ENCODE measurements at regions not wholly inside any gene's neighbourhood (a gene's known extent, or its start where the extent isn't known, plus 50 kb on each side); places are given as distances from the start of the nearest gene placed in this dataset.
A peak's percentile ranks its signal among the peaks of the same experiment; 100 is the strongest.
"Not testable (repeated sequence)": the region's sequence is repeated elsewhere in the genome, so short reads cannot be mapped to it uniquely, and the experiment has no call there.

DNA sequence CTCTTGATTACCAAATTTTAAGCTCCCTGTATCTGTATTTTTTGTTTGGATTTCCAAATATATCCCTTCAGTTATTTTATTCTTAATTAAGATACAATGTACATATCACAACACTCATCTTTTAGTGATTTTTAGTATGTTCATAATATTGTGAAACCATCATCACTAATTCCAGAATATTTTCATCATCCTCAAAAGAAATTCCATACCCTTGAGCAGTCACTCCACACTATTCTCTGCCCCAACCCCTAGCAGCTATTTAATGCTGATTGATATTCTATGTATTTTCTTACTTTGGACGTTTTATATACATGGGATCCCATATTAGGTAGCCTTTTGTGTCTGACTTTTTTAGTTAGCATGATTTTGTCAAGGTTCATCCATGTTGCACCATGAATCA, 127.4 kb upstream of the SLC8A1 start:
- DNase-seq (ENCODE audit: low spot score), result no peak

- DNase-seq (ENCODE audit: low spot score), result peak; percentile 48
Measured at GRCh38 chr2:40584432-40584831, 132.5 kb upstream of the SLC8A1 start.

DNA sequence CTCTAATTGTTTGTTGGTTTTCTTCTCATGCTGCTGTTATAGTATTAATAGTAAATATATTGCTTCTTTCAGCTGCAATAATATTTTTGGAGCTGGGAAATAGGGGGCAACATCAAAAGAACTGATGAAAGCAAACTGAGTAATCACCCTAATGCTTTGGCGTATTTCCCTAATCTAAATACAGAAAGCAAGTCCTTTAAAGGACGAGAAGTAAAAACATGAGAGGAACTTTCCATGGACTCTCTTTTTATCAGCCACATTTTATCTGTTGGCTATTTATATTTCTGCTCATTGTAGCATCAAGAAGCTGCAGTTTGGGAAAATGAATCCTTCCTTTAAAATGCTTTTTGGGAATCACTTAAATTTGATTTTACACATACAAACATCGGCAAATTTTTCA, 139.9 kb upstream of the SLC8A1 start:
- no peak for DNase-seq (ENCODE audit: low spot score)

GRCh38 chr2:40592218-40592617, 140.3 kb upstream of the SLC8A1 start:
- DNase-seq (ENCODE audit: low spot score), result no peak

GRCh38 chr2:40606862-40607261, 155.0 kb upstream of the SLC8A1 start:
- no peak for DNase-seq (ENCODE audit: low spot score)

- no peak for DNase-seq (ENCODE audit: low spot score)
Measured at GRCh38 chr2:40611196-40611595, 159.3 kb upstream of the SLC8A1 start.

DNA sequence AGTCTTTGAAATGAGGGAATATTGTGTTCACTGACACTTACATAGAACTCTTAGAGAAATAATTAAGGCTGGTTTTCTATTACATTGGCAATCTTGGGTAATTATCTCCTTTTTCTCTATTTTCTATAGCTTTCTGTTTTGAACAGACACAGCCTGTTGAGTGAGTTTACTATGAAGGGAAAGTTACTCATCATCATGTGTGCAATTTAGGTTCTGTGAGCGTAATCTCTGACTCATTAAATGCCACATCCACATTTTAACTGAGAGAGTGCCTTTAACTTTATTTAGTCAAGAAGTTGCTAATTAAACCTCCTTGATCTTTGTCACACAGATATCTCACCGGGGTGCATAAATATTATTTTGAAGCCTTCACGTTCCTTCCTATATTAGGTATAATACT, 174.0 kb upstream of the SLC8A1 start:
- peak; percentile 42 for DNase-seq (ENCODE audit: low spot score)

DNA sequence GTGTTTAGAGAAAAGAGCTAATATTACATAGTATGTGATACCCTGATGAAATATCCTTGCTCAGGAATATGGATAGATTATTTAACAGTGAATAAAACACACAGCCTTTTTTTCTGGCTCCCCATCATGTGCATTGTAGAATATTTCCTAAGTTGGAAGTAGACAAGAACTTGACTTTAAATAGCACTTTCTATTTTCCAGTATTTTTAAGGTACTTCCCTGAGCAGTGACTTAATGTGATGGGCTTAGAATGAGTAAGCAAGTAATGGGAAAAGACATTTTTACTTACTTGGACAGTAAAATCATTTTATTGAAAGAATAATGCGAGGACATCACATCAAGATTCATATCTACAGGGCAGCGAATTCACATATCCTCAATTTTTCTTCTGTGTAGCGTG, 176.7 kb upstream of the SLC8A1 start:
- no peak for DNase-seq (ENCODE audit: low spot score)

DNA sequence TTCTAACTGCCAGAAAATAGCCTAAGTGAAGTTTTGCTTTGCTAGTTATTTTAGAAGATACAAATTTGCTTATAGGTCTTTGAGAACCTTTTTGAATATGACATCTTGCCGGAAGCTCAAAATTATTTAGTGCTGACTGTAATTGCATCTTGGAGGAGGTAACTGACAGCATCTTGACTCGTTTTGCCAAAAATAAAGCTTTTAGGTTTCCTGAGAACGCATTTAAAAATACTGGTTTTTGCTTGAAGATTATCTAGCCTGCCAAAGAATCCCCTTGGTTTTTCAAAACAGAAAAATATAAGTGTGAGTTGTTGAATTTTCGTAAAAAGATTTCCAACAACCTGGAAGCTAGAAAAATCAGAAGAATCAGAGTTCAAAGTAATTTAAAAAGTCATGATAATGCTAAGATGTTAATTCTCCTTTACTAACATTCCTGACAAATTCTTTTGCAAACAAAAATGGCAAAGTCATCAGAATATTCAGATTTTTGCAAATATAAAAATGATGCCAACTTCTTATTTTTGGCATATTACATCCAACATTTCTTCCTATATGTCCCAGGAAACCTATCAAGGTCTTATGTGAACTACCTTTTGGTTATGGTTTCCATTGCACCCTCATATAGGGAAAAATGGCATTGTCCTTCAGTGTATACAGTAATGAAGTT, 178.0 kb upstream of the SLC8A1 start:
- no peak for DNase-seq (ENCODE audit: low spot score)

DNA sequence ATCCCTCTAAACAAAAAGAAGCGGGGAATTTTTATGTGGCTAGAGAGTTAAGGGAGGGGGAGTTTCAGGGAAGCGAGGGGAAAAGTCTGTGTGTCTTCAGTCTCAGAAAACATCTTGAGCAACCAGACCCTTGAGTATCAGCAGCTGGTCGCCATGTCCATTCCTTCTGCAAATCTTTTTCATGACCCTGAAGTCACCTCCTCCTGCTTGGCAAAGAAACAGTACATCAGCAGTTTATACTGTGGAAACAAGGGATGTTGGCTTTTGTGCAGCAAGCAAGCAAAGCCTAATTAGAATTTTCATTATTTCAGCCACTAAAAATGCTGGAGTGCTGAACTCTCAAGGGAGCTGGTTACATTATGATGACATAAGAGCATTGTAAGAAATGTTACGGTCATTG, 187.4 kb upstream of the SLC8A1 start:
- no peak for DNase-seq (ENCODE audit: low spot score)

- no peak for DNase-seq (ENCODE audit: low spot score)
Measured at GRCh38 chr2:40642237-40642636, 190.3 kb upstream of the SLC8A1 start.

- DNase-seq (ENCODE audit: low spot score), result no peak
Measured at GRCh38 chr2:40642726-40643125, 190.8 kb upstream of the SLC8A1 start.

DNA sequence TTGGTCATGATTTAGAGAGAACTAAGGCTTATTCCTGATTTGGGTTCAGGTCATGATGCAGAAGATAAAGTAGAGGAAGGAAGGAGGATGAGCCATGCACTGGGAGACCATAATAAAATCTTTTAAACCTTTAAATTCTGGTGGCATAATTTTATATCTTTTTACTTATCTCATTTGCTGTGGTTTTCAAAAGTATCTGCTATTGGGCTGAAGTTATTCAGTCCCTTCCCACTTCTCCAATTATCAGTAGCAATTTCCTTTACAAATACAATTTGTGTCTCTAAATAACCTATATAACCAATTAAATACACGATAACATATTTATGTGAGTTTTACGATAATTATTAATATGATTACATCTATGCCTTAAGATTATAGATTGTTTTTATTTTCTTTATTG, 194.8 kb upstream of the SLC8A1 start:
- DNase-seq (ENCODE audit: low spot score), result no peak

GRCh38 chr2:40652155-40652554, 200.3 kb upstream of the SLC8A1 start:
- DNase-seq (ENCODE audit: low spot score), result no peak

GRCh38 chr2:40653829-40654228, 201.9 kb upstream of the SLC8A1 start:
- no peak for DNase-seq (ENCODE audit: low spot score)

DNA sequence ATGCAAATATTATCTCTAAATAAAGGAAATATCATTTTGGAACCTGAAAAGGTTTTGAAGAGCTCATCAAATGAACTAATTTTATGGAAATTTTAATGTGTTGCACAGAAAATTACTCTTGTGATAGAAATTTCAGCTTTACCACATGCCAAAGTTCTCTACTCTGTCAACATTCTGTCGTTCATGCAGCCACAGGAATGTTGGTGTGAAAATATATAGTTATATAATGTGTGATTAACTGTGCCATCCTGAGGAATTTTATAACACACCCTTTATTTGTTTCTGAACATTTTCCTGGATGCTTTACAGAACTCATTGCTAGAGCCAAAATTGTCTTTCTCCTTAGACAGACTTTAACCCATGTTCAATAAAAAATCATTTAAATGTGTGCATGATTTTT, 202.5 kb upstream of the SLC8A1 start:
- DNase-seq (ENCODE audit: low spot score), result no peak

- no peak for DNase-seq (ENCODE audit: low spot score)
Measured at GRCh38 chr2:40658941-40659340, 207.1 kb upstream of the SLC8A1 start.

DNA sequence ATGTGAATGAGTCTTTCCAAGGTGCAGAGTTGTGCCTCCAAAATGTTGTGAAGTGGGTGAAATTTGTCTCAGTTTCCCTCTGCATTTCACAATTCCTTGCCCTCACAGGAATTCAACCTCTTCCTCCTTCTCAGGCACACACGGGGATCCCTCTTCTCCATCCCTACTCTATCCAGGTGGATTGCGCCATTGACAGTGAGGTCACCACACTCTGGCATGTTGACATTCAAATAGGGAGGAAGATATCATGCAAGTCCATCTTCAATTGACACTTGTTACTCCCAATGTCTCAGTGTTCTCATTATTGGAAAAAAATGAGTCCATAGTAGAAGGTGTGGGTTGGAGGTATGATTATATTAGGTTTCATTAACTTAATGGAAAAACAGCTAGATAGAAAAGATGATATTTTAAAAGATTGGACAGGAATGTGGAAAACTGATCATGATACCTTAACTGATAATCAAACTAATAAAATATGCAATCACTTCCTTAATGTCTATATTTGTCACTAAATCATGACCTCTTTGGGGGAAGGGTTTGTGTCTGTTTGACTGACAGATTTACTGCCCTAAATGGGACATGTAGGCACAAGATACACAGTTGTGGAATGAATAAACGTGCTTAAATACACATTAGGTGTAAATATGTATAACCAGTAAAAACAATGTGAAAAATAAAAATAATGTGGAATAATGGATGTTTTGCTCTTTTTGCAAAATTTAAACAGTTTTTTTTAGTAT, 213.8 kb upstream of the SLC8A1 start:
- no peak for DNase-seq (ENCODE audit: low spot score)

DNA sequence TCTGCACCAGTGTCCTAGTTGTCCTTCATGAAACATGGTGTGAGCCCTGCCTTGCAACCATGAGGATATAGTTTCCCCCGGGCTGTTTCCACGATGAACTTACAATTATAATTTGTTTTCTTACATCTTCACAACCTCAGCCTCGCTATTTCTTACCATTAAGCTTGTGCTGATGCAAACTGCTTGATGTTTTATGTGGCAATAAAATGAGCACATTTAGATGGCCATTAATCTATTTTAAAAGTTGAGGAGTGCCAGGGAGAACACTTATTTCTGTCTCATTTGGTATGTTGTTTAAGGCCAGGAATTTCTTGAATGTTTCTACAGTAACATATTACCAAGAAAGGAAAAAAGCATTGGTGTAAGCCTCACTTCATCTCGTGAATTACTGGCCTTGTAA, 214.5 kb upstream of the SLC8A1 start:
- DNase-seq (ENCODE audit: low spot score), result no peak

DNA sequence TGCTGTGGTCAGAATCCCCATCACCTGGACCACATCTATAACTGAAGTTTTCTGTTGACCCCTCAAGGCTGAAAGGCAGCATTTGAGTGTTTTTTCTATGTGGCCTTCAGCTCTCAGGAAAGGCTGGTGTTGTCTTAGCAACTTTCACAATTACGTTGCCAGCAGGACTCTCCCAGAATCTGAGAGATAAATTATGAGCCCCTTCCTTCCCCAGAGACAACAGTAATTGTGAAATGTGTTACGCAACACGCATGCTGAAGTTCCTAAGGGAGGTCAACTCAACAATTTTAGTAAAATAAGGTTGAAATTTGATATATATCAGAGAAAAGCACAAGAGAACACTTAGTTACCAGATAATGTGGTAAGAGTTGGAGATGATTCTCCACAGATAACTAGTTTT, 216.5 kb upstream of the SLC8A1 start:
- DNase-seq (ENCODE audit: low spot score), result no peak

DNA sequence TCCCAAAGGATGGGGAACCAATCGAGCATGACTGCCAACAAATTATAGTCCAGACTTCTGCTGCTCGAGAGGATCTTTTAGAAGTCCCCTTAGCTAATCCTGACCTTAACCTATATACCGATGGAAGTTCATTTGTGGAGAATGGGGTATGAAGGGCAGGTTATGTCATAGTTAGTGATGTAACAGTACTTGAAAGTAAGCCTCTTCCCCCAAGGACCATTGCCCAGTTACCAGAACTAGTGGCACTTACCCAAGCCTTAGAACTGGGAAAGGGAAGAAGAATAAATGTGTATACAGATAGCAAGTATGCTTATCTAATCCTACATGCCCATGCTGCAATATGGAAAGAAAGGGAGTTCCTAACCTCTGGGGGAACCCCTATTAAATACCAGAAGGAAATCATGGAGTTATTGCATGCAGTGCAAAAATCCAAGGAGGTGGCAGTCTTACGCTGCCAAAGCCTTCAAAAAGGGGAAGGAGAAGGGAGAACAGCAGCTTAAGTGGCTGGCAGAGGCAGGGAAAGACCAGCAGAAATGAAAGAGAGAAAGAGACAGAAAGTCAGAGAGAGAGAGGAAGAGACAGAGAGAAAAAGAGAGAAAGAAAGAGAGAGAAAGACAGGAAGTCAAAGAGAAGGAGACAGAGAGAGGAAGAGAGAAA, 224.4 kb upstream of the SLC8A1 start:
- not testable (repeated sequence) for DNase-seq (ENCODE audit: low spot score)

- DNase-seq (ENCODE audit: low spot score), result no peak
Measured at GRCh38 chr2:40680547-40680946, 228.7 kb upstream of the SLC8A1 start.

DNA sequence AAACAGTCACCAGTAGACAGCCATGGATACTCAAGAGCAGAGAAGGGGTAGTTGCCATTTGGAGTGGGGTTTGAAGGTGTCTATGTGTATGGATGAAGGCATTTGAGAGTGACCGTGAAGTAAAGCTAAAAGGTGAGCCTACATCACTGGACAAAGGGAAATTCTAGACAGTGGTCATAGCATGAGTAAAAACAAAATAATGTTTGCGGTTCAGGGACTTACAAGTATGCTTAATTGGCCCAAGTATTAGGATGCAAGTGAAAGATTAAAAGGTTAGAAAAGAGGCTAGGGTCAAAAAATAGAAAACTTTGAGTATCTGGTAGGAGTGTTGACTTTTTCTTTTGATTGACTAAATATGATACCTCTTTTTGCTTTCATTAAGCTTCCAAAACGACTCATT, 238.1 kb upstream of the SLC8A1 start:
- DNase-seq (ENCODE audit: low spot score), result no peak

Data from kidney capillary endothelial cell (primary cell).